ENCODE measurements at regions not wholly inside any gene's neighbourhood (a gene's known extent, or its start where the extent isn't known, plus 50 kb on each side); places are given as distances from the start of the nearest gene placed in this dataset.

DNA sequence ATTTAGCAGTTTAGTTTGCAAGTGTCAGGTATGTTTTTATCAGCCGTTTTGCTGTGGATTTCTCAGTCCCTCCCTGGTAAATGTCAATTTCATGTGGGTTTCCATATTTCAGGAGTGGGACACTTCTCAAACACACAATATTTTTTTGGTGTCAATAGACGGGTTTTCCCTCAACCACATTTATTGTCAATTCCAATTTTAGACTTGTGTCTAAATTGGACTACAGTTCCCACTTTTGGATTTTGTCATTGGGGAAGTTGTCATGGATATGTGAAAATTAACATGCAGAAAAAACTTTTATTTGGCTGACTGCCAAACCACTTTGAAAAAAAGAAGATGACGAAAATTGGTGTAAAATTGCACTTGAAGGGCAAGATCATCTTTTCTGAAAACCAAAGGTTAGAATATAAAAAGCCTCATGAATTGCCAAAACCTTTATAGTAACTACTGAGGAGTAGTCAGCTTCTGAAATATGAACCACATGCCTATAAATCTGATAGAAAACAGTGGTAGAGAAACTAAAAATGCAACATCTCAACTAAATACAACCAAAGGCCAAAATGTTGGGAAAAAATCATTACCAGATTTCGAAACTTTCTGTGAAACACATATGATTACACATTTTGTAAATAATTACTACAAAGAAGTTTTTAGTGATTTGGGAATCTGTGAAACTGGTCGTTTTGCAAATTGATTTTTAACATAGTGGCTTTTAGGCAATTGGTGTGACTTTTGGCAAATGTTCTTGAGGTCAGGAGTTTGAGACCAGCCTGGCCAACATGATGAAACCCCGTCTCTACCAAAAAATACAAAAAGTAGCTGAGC is 106.4 kb downstream of the BCL2L11 start:
- no peak overlapping the region for H3K9ac ChIP-seq (ENCODE audit: low read length)
- no peak for ATAC-seq

GRCh38 chr2:111227716-111228141 is 107.0 kb downstream of the BCL2L11 start:
- intact Hi-C loops (cut with micrococcal nuclease): no loop called here
- H3K27me3 ChIP-seq (ENCODE audit: insufficient read depth, low read length): no peaks in the 10 kb centered on the region
- peak; percentile 60; the same call in 1 of the 2 replicates for ATAC-seq
- H3K4me1 ChIP-seq (ENCODE audit: control insufficient read depth in 1 of 2, insufficient read depth in 2 of 2, low read length in 2 of 2): peaks cover 0 to 5% of the 10 kb centered on the region in 2 experiments; a peak in 2 of 4 replicates
- no peaks in the 10 kb centered on the region for H4K20me1 ChIP-seq (ENCODE audit: insufficient read depth)
- H3K9ac ChIP-seq (ENCODE audit: low read length): no peak overlapping the region
- CTCF ChIA-PET: no interaction called here
- peaks cover 0 to 3% of the 10 kb centered on the region in 2 experiments; a peak in 1 of 4 replicates for H3K9me3 ChIP-seq (ENCODE audit: control insufficient read depth in 1 of 2, insufficient read depth in 1 of 2, low read depth in 1 of 2, low read length in 2 of 2)
- TF ChIP-seq, protein P1, sequence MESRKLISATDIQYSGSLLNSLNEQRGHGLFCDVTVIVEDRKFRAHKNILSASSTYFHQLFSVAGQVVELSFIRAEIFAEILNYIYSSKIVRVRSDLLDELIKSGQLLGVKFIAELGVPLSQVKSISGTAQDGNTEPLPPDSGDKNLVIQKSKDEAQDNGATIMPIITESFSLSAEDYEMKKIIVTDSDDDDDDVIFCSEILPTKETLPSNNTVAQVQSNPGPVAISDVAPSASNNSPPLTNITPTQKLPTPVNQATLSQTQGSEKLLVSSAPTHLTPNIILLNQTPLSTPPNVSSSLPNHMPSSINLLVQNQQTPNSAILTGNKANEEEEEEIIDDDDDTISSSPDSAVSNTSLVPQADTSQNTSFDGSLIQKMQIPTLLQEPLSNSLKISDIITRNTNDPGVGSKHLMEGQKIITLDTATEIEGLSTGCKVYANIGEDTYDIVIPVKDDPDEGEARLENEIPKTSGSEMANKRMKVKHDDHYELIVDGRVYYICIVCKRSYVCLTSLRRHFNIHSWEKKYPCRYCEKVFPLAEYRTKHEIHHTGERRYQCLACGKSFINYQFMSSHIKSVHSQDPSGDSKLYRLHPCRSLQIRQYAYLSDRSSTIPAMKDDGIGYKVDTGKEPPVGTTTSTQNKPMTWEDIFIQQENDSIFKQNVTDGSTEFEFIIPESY (IDR thresholded peaks at IDR 0.05; ENCODE audit: extremely low read depth, insufficient replicate concordance, low read length): no peak
- no peak for TF ChIP-seq POLR2A (IDR thresholded peaks at IDR 0.05; ENCODE audit: borderline replicate concordance, extremely low read depth, insufficient read depth, insufficient read length)
- no peak for TF ChIP-seq ZNF274 (IDR thresholded peaks at IDR 0.05; ENCODE audit: low read depth, low read length)
- TF ChIP-seq TCF7L2 (IDR thresholded peaks at IDR 0.05; ENCODE audit: borderline replicate concordance, extremely low read depth, insufficient read depth, insufficient read length): no peak
- no peak for TF ChIP-seq SRF (IDR thresholded peaks at IDR 0.05; ENCODE audit: low read depth)
- TF ChIP-seq RAD21 (IDR thresholded peaks at IDR 0.05; ENCODE audit: low read depth): no peak
- TF ChIP-seq ELF1 (IDR thresholded peaks at IDR 0.05; ENCODE audit: borderline replicate concordance, low read depth): no peak
- no peak for TF ChIP-seq EZH2phosphoT487 (IDR thresholded peaks at IDR 0.05; ENCODE audit: borderline replicate concordance)
- H3K4me3 ChIP-seq (replicated peaks in 1 of 2; ENCODE audit: low read depth in 1 of 2, low read length in 2 of 2): no peak overlapping the region
- no peak overlapping the region for H3K27ac ChIP-seq (ENCODE audit: low read depth, low read length)
- BruUV-seq (replicated peaks): no TSS peak
- no peaks in the 10 kb centered on the region for H3K79me2 ChIP-seq (ENCODE audit: insufficient read depth, low read length)
- POLR2A ChIA-PET: no interaction called here
- H3K4me2 ChIP-seq (ENCODE audit: low read length): no peak overlapping the region
- RAD21 ChIA-PET (ENCODE audit: low non-redundant PET in 1 of 2, low total read pairs in 2 of 2, uncharacterized antibody in 2 of 2, unreplicated experiment in 2 of 2): no interaction called here
- DNase-seq (ENCODE audit: low read depth, low spot score): no peak
- H2AFZ ChIP-seq (ENCODE audit: low read depth, low read length, poor library complexity, severe bottlenecking): no peak overlapping the region
- no peaks in the 10 kb centered on the region for H3K36me3 ChIP-seq (ENCODE audit: control insufficient read depth in 1 of 2, insufficient read depth in 2 of 2, low read length in 2 of 2)
- no peaks in the 10 kb centered on the region for H3K9me2 ChIP-seq (ENCODE audit: insufficient read depth)

More for the DNA sequence above, 106.4 kb downstream of the BCL2L11 start:
- ChIA-PET RAD21 (ENCODE audit: low non-redundant PET in 1 of 2, low total read pairs in 2 of 2, uncharacterized antibody in 2 of 2, unreplicated experiment in 2 of 2) (no interaction called here), CTCF (no interaction called here), POLR2A (no interaction called here)
- Histone ChIP-seq H3K4me1 (ENCODE audit: control insufficient read depth in 1 of 2, insufficient read depth in 2 of 2, low read length in 2 of 2) (peaks cover 0 to 5% of the 10 kb centered on the region in 2 experiments; a peak in 2 of 4 replicates), H3K9me2 (ENCODE audit: insufficient read depth) (no peaks in the 10 kb centered on the region), H2AFZ (ENCODE audit: low read depth, low read length, poor library complexity, severe bottlenecking) (no peak overlapping the region), H3K36me3 (ENCODE audit: control insufficient read depth in 1 of 2, insufficient read depth in 2 of 2, low read length in 2 of 2) (no peaks in the 10 kb centered on the region), H4K20me1 (ENCODE audit: insufficient read depth) (no peaks in the 10 kb centered on the region), H3K27ac (ENCODE audit: low read depth, low read length) (no peak overlapping the region), H3K4me2 (ENCODE audit: low read length) (no peak overlapping the region), H3K9me3 (ENCODE audit: control insufficient read depth in 1 of 2, insufficient read depth in 1 of 2, low read depth in 1 of 2, low read length in 2 of 2) (peaks cover 0 to 3% of the 10 kb centered on the region in 2 experiments; a peak in 1 of 4 replicates), H3K4me3 (replicated peaks in 1 of 2; ENCODE audit: low read depth in 1 of 2, low read length in 2 of 2) (no peak overlapping the region), H3K79me2 (ENCODE audit: insufficient read depth, low read length) (no peaks in the 10 kb centered on the region), H3K27me3 (ENCODE audit: insufficient read depth, low read length) (no peaks in the 10 kb centered on the region)
- intact Hi-C loops (cut with micrococcal nuclease): no loop called here
- DNase-seq (ENCODE audit: low read depth, low spot score): no peak
- TF ChIP-seq ELF1 (IDR thresholded peaks at IDR 0.05; ENCODE audit: borderline replicate concordance, low read depth) (no peak), POLR2AphosphoS5 (IDR thresholded peaks at IDR 0.05; ENCODE audit: low read depth, low read length) (no peak), TCF7L2 (IDR thresholded peaks at IDR 0.05; ENCODE audit: borderline replicate concordance, extremely low read depth, insufficient read depth, insufficient read length) (no peak), SRF (IDR thresholded peaks at IDR 0.05; ENCODE audit: low read depth) (no peak), CBX3 (IDR thresholded peaks at IDR 0.05; ENCODE audit: low read depth) (no peak), RAD21 (IDR thresholded peaks at IDR 0.05; ENCODE audit: low read depth) (no peak), CEBPB (IDR thresholded peaks at IDR 0.05; ENCODE audit: low read depth) (no peak), EZH2phosphoT487 (IDR thresholded peaks at IDR 0.05; ENCODE audit: borderline replicate concordance) (no peak), FOSL1 (IDR thresholded peaks at IDR 0.05; ENCODE audit: low read depth) (no peak), ZFX (IDR thresholded peaks at IDR 0.05) (no peak), JUND (IDR thresholded peaks at IDR 0.05) (no peak), EGR1 (IDR thresholded peaks at IDR 0.05; ENCODE audit: low read depth) (no peak)
- TF ChIP-seq, protein P2, sequence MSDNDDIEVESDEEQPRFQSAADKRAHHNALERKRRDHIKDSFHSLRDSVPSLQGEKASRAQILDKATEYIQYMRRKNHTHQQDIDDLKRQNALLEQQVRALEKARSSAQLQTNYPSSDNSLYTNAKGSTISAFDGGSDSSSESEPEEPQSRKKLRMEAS (IDR thresholded peaks at IDR 0.05): no peak
- BruUV-seq (replicated peaks): no TSS peak

Data from HCT116 (cell line).